EL (cell line): ENCODE measurements at regions not wholly inside any gene's neighbourhood (a gene's known extent, or its start where the extent isn't known, plus 50 kb on each side); places are given as distances from the start of the nearest gene placed in this dataset.

Experiments used
- DNase-seq: peaks from one replicate; pipeline ENCODE4 v3.0.0-alpha.2; 2016

- no peak for DNase-seq
Measured at GRCh38 chr14:101047326-101047725, 143.8 kb upstream of the RTL1 start.

- no peak for DNase-seq
Measured at GRCh38 chr14:101048766-101049165, 145.2 kb upstream of the RTL1 start.

- no peak for DNase-seq
Measured at GRCh38 chr14:101049511-101049910, 146.0 kb upstream of the RTL1 start.

GRCh38 chr14:101049942-101050341, 146.4 kb upstream of the RTL1 start:
- no peak for DNase-seq

GRCh38 chr14:101050901-101051490, 147.5 kb upstream of the RTL1 start:
- no peak for DNase-seq

GRCh38 chr14:101054671-101055070, 151.1 kb upstream of the RTL1 start:
- peak; percentile 13 for DNase-seq

GRCh38 chr14:101055106-101055662, 151.7 kb upstream of the RTL1 start:
- DNase-seq, result no peak

GRCh38 chr14:101055776-101056374, 152.4 kb upstream of the RTL1 start:
- DNase-seq, result no peak

GRCh38 chr14:101056446-101056845, 152.9 kb upstream of the RTL1 start:
- no peak for DNase-seq

GRCh38 chr14:101057394-101057793, 153.9 kb upstream of the RTL1 start:
- DNase-seq, result no peak

DNA sequence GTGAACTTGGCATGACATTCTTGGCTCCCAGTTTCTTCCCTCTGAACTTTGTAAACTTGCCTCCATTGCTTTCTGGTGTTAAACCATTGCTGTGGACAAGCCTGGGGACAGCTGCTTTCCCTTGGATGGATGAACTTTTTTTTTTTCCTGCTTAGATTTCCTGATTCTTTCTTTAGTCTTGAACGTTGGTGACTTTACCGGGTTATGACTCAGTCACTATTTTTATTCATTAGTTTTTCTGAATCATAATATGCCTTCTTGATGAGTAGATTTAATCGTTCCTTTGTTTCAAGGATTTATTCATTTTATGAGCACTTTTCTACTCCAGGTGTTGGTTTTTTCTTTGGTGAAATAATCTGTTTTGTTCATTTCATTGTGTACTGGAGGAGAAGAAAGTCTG, 155.0 kb upstream of the RTL1 start:
- DNase-seq, result peak; percentile 30

GRCh38 chr14:101060171-101060601, 156.7 kb upstream of the RTL1 start:
- no peak for DNase-seq

DNA sequence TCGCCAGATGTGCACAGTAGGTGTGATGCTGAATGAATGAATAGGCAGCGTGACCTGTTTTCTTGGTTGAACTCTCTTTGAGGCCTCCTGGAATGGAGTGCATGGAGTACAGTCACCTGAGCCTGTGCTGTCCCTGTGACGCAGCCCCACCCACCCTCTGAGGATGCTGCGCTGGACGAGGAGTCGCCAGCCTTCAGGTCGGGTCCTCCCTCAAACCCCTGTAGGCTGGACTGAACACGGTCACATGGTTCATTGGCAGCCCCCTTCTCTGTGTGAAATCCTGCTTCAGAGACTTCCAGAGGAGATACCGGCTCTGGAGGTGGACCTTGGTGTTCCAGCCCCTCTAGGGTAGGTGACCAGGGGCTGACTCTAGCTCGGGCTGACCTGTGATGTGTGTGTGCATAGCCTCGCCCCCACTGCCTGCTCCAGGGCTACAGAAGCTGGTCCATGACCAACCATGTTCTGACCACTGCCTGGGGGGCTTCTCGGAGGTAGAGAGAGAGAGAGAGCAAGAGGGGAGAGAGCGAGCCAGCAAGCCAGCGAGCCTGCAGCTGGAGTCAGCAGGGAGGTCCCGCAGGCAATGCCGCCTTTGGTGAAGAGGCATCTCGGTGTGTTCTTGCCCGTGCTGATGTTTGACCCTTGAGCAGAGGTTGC, 158.0 kb upstream of the RTL1 start:
- no peak for DNase-seq

GRCh38 chr14:101062065-101062450, 158.5 kb upstream of the RTL1 start:
- DNase-seq, result no peak

GRCh38 chr14:101062601-101063000, 159.1 kb upstream of the RTL1 start:
- no peak for DNase-seq

- no peak for DNase-seq
Measured at GRCh38 chr14:101063121-101063520, 159.6 kb upstream of the RTL1 start.

DNA sequence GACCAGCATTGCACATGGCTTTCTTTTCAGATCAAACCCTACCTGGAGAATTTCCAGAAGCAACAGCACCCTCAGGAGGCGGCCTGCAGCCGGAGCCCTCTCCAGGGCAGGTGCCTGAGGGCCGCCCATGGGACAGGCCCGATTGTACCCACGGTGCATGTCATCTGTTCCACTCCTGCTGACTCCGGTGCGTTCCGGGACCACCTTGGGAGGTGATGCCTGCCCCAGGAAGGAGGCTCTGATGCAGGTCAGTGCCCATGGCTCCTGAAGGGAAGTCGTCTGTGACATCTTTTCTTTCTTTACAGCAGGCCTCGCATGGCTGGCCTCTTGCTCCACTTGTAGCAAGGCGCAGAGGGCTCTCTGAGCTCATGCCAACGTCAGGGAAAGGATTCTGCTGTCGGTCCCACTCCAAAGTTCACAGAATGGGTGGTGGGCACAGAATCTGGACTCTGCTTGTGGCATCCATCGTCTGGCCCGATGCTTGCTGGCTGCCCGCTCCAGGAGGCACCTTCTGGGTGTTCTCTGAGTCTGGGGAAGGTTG, 160.7 kb upstream of the RTL1 start:
- DNase-seq, result no peak

DNA sequence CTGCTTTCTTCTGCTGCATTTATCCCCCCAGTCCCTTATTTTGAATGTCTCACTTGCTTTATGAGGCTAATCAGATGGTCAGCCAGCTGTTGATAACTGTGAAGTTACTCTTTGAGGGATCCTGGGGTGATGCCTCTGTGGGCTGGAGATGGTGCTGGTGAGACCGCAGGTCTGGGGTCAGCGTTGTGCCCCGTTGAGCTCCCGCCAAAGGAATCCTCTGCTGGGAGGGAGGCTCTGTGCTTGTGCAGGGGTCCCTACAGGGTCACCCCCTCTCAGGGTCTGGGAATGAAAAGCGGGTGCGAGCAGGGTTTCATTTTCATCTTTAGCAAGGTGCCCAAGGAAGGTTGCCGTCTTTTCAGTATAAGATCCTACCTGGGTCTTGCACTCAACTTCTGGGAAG, 161.2 kb upstream of the RTL1 start:
- DNase-seq, result no peak

- no peak for DNase-seq
Measured at GRCh38 chr14:101065246-101065645, 161.7 kb upstream of the RTL1 start.

DNA sequence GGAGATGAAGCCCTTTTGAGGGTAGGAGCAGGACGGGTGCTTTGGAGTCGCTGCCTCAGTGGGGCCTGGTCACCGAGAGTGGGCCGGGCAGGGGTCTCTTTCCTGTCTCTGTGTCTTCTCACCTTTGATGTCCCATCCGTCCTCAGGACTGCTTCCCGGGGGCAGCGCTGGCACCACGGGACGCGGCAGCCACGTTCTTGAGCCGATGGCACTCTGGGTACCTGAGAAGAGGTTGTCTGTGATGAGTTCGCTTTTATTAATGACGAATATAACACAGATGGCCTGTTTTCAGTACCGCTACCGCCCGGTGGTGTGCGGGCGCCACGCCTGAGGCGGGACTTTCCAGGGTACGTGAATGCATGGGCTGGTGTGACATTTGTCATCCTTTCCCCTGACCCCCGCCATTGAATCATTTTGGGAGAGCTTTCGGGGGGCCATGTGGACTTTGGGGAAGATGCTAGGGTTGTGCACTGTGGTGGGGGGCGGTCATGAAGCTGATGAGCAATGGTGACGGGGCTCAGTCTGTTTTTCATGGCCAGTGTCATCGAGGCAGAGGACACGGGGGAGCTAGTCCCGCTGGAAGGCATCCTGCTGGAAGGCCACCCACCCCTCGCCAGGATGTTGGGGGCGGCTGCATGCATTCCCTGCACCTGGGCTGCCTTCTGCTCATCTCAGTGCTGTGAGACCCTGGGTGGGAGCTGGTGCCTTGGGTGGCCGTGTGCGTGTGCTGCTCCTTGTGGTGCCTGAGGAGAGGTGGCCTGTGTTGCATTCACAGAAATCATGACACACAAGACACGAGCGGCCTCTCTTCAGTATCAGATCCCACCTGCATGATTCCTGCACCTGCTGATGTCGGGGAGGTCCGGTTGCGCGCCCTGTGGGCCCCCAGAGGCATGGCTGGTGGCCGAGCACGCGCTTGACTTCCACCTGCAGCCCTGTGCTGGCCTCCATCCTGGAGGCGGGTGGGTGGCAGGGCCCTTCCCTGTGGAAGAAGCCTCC, 162.5 kb upstream of the RTL1 start:
- no peak for DNase-seq

- no peak for DNase-seq
Measured at GRCh38 chr14:101066826-101067510, 163.4 kb upstream of the RTL1 start.
